SW 1271 (cell line): ENCODE measurements at regions not wholly inside any gene's neighbourhood (a gene's known extent, or its start where the extent isn't known, plus 50 kb on each side); places are given as distances from the start of the nearest gene placed in this dataset.

Experiments used
- DNase-seq, 2 experiments: peaks; one replicate each; lab custom pipeline; 2025; lab: John Stamatoyannopoulos, UW

- no peak for DNase-seq
Measured at GRCh38 chr4:137200322-137200721, 332.0 kb downstream of the PCDH18 start.

- no peak for DNase-seq
Measured at GRCh38 chr4:137198791-137199190, 333.5 kb downstream of the PCDH18 start.

- DNase-seq: no peak
Measured at GRCh38 chr4:137194670-137195069, 337.6 kb downstream of the PCDH18 start.

GRCh38 chr4:137193564-137193963, 338.7 kb downstream of the PCDH18 start:
- DNase-seq: no peak

GRCh38 chr4:137181293-137181899, 350.9 kb downstream of the PCDH18 start:
- DNase-seq: no peak

- no peak for DNase-seq
Measured at GRCh38 chr4:137180349-137180748, 351.9 kb downstream of the PCDH18 start.

GRCh38 chr4:137156807-137157206, 375.5 kb downstream of the PCDH18 start:
- DNase-seq: no peak

GRCh38 chr4:137156054-137156453, 376.2 kb downstream of the PCDH18 start:
- DNase-seq: no peak

GRCh38 chr4:137131201-137131600, 401.1 kb downstream of the PCDH18 start:
- no peak for DNase-seq

GRCh38 chr4:137129845-137130244, 402.4 kb downstream of the PCDH18 start:
- DNase-seq: no peak

GRCh38 chr4:137129441-137129840, 402.9 kb downstream of the PCDH18 start:
- no peak for DNase-seq

- DNase-seq: no peak
Measured at GRCh38 chr4:137125011-137125410, 407.3 kb downstream of the PCDH18 start.

- DNase-seq: peak in 1 of 2 experiments; percentile 53
Measured at GRCh38 chr4:137124278-137124932, 407.9 kb downstream of the PCDH18 start.

- no peak for DNase-seq
Measured at GRCh38 chr4:137122876-137123275, 409.4 kb downstream of the PCDH18 start.

- no peak for DNase-seq
Measured at GRCh38 chr4:137116144-137116543, 416.1 kb downstream of the PCDH18 start.

GRCh38 chr4:137106733-137107132, 425.6 kb downstream of the PCDH18 start:
- DNase-seq: no peak

- DNase-seq: no peak
Measured at GRCh38 chr4:137106287-137106686, 426.0 kb downstream of the PCDH18 start.

- no peak for DNase-seq
Measured at GRCh38 chr4:137090951-137091350, 441.3 kb downstream of the PCDH18 start.

- DNase-seq: no peak
Measured at GRCh38 chr4:137083571-137084135, 448.6 kb downstream of the PCDH18 start.

GRCh38 chr4:137082061-137082460, 450.2 kb downstream of the PCDH18 start:
- no peak for DNase-seq

GRCh38 chr4:137076908-137077307, 455.4 kb downstream of the PCDH18 start:
- DNase-seq: no peak

GRCh38 chr4:137075586-137075985, 456.7 kb downstream of the PCDH18 start:
- DNase-seq: no peak

- DNase-seq: no peak
Measured at GRCh38 chr4:137070614-137071013, 461.7 kb downstream of the PCDH18 start.

- DNase-seq: no peak
Measured at GRCh38 chr4:137069473-137069872, 462.8 kb downstream of the PCDH18 start.
